Memory B cell (primary cell): ENCODE measurements at regions not wholly inside any gene's neighbourhood (a gene's known extent, or its start where the extent isn't known, plus 50 kb on each side); places are given as distances from the start of the nearest gene placed in this dataset.

ENCODE experiments used
- ATAC-seq: fragments of 150-1000 bp; cut with Tn5 transposase; 2 replicates; pipeline ENCODE4 v1.10.0; 2021; ENCODE audit warnings: low read depth, mild to moderate bottlenecking, moderate library complexity
- DNase-seq, 2 donors: peaks; one replicate each; pipeline ENCODE4 v3.0.0; 2022; ENCODE audit warnings: low spot score in 2 of 2
- H3K27ac Mint-ChIP-seq: one replicate; pipeline ENCODE4 v1.8.0; 2022; ENCODE audit warnings: mild to moderate bottlenecking, moderate library complexity, mixed read lengths
- H3K27me3 Mint-ChIP-seq: one replicate; pipeline ENCODE4 v1.8.0; 2022; ENCODE audit warnings: mixed read lengths
- H3K36me3 Mint-ChIP-seq: one replicate; pipeline ENCODE4 v1.8.0; 2022; ENCODE audit warnings: mild to moderate bottlenecking, mixed read lengths
- H3K4me1 Mint-ChIP-seq: one replicate; pipeline ENCODE4 v1.8.0; 2022; ENCODE audit warnings: mixed read lengths
- H3K4me3 Mint-ChIP-seq: one replicate; pipeline ENCODE4 v1.8.0; 2022; ENCODE audit warnings: mild to moderate bottlenecking, moderate library complexity, mixed read lengths
- H3K9me3 Mint-ChIP-seq: one replicate; pipeline ENCODE4 v1.8.0; 2022; ENCODE audit warnings: mixed read lengths

DNA sequence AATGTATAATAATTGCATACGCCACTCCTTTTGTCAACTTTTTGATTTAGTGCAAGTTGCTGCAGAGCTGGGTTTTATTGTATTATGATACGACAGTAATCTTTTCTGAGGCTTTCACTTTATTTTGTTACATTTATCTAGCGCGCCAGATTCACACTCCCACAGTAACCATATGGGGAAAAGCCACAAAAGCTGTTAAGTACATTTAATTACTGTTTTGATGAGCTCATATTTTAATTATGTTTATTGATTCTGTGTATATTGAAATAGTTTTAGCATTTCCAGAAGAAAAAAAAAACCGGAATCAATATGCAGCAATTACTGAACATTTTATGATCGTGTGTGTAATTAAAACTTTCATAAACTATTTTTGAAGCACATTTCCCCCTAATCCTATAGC lies 118.5 kb downstream of the RAB11FIP2 start:
- no peak overlapping the region for H3K27ac Mint-ChIP-seq
- DNase-seq: no peak
- H3K36me3 Mint-ChIP-seq: no peaks in the 10 kb centered on the region
- H3K4me1 Mint-ChIP-seq: no peaks in the 10 kb centered on the region
- no peak for ATAC-seq
- H3K27me3 Mint-ChIP-seq: peaks cover 3% of the 10 kb centered on the region
- peaks cover 4% of the 10 kb centered on the region for H3K9me3 Mint-ChIP-seq
- H3K4me3 Mint-ChIP-seq: no peak overlapping the region

DNA sequence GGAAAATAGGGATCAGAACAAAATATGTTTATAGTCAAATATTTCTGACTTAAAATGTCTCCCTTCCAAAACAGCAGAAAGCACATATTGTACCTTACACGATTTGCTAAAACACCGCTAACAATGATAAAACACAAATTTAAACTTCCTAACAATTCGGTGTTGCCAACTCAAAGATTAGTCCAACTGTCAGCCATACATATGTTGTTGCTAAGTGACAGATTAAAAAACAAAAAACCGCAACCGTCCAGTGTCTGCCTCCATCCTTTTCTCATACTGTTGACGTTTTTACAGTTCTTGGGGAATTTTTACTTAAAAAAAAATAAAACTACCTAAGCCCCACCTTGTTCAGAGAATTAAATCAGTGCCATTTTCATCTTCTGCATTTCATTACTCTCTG lies 118.0 kb downstream of the RAB11FIP2 start:
- ATAC-seq: no peak
- Mint-ChIP-seq H3K27ac (no peak overlapping the region), H3K36me3 (no peaks in the 10 kb centered on the region), H3K4me3 (no peak overlapping the region), H3K9me3 (peaks cover 4% of the 10 kb centered on the region), H3K4me1 (no peaks in the 10 kb centered on the region), H3K27me3 (peaks cover 3% of the 10 kb centered on the region)
- DNase-seq: no peak

DNA sequence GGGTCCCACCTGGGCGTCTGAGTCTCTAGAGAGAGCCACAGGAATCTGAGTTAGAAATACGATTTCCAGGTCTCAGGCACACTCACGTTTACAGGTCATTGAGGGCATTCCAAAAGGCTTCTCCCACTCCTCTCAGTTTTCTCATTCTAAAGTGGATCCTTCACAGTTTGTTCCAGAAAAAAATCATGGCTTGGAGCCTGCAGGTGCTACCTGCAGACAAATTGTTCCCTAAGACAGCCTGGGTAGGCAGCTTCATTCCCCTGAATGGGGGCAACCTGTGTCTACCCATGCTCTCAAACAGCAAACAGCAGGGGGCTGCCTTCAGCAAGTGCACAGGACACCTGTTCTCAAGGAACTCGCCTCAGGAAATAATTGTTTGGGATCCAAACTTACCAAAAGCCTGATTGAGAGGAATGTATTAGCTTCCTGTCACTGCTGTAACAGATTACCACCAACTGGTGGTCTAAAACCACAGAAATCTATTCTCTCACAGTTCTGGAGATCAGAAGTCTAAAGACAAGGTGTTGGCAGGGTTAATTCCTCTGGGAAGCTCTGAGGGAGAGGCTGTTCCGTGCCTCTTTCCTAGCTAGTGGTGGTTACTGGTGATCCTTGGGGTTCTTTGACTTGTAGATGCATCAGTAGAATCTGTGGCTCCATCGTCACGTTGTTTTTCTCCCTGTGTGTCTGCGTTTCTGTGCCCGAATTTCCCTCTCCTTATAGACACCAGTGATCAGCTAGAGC lies 117.2 kb downstream of the RAB11FIP2 start:
- Mint-ChIP-seq H3K36me3 (no peaks in the 10 kb centered on the region), H3K4me1 (no peaks in the 10 kb centered on the region), H3K27ac (no peak overlapping the region), H3K9me3 (peaks cover 4% of the 10 kb centered on the region), H3K27me3 (peaks cover 3% of the 10 kb centered on the region), H3K4me3 (no peak overlapping the region)
- no peak for ATAC-seq
- no peak for DNase-seq

DNA sequence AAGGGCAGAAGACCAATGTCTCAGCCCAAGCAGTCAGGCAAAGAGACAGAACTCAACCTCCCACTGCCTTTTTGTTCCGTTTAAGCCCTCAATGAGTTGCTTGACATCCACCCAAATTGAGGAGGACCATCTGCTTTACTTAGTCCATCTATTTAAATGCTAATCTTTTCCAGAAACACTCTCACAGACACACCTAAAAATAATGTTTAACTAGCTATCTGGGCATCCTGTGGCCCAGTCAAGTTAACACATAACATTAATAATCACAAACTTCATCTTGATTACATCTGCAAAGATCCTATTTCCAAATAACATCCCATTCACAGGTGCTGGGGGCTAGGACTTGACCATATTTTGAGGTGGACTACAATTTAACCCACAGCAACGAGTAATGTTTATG lies 115.7 kb downstream of the RAB11FIP2 start:
- H3K4me1 Mint-ChIP-seq: no peaks in the 10 kb centered on the region

DNA sequence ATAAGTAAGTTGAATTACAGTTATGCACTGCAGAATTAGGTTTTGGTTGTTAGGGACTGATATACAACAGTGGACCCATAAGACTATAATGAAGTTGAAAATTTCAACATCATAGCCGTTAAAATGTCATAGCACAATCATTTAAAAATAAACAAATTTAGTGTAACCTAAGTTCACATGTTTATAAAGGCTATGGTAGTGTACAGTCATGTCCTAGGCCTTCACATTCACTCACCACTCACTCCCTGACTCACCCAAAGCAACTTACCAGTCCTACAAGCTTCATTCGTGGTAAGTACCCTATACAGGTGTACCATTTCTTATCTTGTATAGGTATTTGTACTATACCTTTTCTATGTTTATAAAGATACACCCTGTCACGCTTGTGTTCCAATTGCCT lies 113.7 kb downstream of the RAB11FIP2 start:
- Mint-ChIP-seq H3K36me3 (no peaks in the 10 kb centered on the region), H3K4me1 (no peaks in the 10 kb centered on the region), H3K9me3 (peaks cover 1% of the 10 kb centered on the region), H3K4me3 (no peak overlapping the region), H3K27me3 (no peaks in the 10 kb centered on the region), H3K27ac (no peak overlapping the region)
- ATAC-seq (no peak), DNase-seq (no peak)

More for the DNA sequence above, 115.7 kb downstream of the RAB11FIP2 start:
- no peak for ATAC-seq
- DNase-seq: no peak
- Mint-ChIP-seq H3K27ac (no peak overlapping the region), H3K9me3 (peaks cover 1% of the 10 kb centered on the region), H3K4me3 (no peak overlapping the region), H3K36me3 (no peaks in the 10 kb centered on the region), H3K27me3 (no peaks in the 10 kb centered on the region)

DNA sequence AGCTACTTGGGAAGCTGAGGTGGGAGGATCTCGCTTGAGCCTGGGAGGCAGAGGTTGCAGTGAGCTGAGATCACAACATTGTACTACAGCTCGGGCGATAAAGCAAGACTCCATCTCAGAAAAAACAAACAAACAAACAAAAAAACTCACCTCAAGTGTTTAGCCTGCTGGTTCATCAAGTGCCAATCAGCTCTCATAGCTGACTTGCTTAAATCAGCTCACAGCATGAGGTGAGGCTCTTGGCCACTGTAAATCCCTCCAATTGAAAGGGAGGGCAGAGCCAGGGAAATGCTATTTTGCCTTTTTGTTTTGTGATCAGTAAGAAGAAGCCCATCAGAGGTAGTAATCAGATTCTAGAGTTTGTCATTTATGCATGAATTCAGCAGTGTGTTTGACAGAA lies 112.3 kb downstream of the RAB11FIP2 start:
- no peaks in the 10 kb centered on the region for H3K4me1 Mint-ChIP-seq
- DNase-seq (no peak), ATAC-seq (no peak)
- H3K4me3 Mint-ChIP-seq: no peak overlapping the region
- no peak overlapping the region for H3K27ac Mint-ChIP-seq
- peaks cover 1% of the 10 kb centered on the region for H3K9me3 Mint-ChIP-seq
- no peaks in the 10 kb centered on the region for H3K36me3 Mint-ChIP-seq
- no peaks in the 10 kb centered on the region for H3K27me3 Mint-ChIP-seq

DNA sequence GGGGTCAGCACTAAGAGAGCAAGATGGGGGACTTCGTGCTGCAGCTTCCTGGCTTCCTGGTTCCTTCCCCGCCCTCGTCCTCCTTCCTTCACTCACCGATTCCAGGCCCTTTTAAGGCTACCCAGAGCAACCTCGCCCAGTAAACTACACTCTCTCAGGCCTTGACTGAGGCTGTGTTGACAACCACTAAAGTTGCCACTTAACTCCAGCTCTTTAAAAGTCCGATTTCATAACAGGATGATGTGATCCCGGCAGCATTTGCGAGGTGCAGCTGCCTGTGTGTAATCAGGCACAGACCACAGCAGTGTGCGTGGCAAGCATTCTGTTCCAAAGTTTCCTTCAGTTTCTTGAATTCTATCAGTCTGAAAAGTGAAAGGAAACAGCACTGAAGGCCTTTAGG lies 110.6 kb downstream of the RAB11FIP2 start:
- Mint-ChIP-seq H3K36me3 (no peaks in the 10 kb centered on the region), H3K27me3 (no peaks in the 10 kb centered on the region), H3K4me1 (no peaks in the 10 kb centered on the region), H3K9me3 (peaks cover 1% of the 10 kb centered on the region), H3K27ac (no peak overlapping the region), H3K4me3 (no peak overlapping the region)
- DNase-seq (no peak), ATAC-seq (no peak)

DNA sequence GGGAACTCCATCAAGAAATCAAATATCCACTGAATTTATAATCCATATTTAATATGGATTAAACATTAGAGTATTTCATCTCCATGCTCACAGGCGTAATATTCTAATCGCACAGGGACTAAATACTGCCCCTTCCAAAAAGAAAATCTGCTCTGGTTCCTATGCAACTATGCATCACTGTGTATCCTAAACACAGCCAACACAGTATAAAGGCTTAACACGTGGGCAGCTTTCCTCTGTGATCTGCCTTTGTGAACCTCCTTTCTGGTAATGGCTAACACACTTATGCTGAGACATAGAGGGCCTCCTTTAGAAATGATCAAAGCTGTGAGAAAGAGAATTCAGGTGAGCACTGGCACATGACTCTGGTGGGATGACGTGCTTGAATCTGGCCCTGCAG lies 110.2 kb downstream of the RAB11FIP2 start:
- no peak overlapping the region for H3K4me3 Mint-ChIP-seq
- H3K9me3 Mint-ChIP-seq: peaks cover 1% of the 10 kb centered on the region
- no peaks in the 10 kb centered on the region for H3K36me3 Mint-ChIP-seq
- H3K27me3 Mint-ChIP-seq: no peaks in the 10 kb centered on the region
- no peak overlapping the region for H3K27ac Mint-ChIP-seq
- ATAC-seq (no peak), DNase-seq (no peak)
- no peaks in the 10 kb centered on the region for H3K4me1 Mint-ChIP-seq

DNA sequence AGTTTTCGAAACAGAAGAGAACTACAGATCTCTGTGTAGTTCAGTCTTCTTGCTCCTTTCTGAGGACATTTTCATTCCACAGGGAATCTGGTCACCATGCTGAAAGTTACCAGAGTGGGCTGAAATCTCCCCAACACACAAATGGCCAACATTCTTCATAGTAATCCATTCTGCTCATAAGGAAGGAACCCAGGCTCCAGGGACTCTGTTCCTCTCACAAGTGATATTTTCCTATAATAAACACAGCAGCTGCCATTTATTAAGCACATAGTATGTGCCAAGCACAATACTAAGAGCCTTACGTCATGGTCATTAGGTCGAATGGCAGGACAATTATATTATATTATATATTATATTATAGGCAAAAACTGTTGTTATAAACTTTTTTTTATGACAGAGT lies 109.8 kb downstream of the RAB11FIP2 start:
- Mint-ChIP-seq H3K27me3 (no peaks in the 10 kb centered on the region), H3K9me3 (peaks cover 1% of the 10 kb centered on the region), H3K4me3 (no peak overlapping the region), H3K36me3 (no peaks in the 10 kb centered on the region), H3K4me1 (no peaks in the 10 kb centered on the region), H3K27ac (no peak overlapping the region)
- DNase-seq (no peak), ATAC-seq (no peak)

DNA sequence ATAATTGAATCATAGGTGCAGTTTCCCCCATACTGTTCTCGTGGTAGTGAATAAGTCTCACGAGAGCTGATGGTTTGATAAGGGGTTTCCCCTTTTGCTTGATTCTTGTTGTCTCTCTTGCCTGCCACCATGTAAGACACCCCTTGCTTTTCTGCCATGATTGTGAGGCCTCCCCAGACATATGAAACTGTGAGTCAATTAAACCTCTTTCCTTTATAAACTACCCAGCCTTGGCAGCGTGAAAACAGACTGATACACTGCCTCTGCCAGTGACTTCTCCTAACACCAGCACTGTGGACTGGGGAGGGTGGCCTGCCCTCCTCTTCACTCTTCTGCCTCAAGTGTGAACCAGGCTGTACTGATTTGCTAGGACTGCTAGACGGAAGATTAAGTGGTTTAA lies 108.6 kb downstream of the RAB11FIP2 start:
- Mint-ChIP-seq H3K4me3 (no peak overlapping the region), H3K36me3 (no peaks in the 10 kb centered on the region), H3K27ac (no peak overlapping the region), H3K4me1 (no peaks in the 10 kb centered on the region), H3K9me3 (no peaks in the 10 kb centered on the region), H3K27me3 (peaks cover 2% of the 10 kb centered on the region)
- DNase-seq: no peak
- ATAC-seq: no peak

DNA sequence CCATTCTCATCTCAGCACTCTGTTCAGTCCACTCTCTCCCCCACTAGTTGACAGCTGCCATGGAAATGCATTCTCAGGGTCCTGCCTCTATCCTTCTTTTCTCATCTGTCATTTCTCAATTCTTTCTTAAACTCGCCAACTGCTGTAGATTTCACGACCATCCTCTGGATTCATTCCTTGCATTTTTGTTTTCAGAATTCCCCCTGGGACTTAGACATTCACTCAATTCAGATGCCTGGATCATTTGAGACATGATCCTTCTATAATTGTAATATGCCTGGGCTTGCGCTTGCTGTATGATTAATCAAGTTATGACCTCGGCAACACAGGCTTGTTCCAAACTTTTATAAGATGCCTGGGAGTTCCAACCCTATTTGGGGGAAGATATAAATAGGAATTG lies 104.5 kb downstream of the RAB11FIP2 start:
- Mint-ChIP-seq H3K27me3 (peaks cover 7% of the 10 kb centered on the region), H3K4me3 (no peak overlapping the region), H3K36me3 (no peaks in the 10 kb centered on the region), H3K4me1 (no peaks in the 10 kb centered on the region), H3K9me3 (no peaks in the 10 kb centered on the region), H3K27ac (no peak overlapping the region)
- ATAC-seq (no peak), DNase-seq (no peak)

DNA sequence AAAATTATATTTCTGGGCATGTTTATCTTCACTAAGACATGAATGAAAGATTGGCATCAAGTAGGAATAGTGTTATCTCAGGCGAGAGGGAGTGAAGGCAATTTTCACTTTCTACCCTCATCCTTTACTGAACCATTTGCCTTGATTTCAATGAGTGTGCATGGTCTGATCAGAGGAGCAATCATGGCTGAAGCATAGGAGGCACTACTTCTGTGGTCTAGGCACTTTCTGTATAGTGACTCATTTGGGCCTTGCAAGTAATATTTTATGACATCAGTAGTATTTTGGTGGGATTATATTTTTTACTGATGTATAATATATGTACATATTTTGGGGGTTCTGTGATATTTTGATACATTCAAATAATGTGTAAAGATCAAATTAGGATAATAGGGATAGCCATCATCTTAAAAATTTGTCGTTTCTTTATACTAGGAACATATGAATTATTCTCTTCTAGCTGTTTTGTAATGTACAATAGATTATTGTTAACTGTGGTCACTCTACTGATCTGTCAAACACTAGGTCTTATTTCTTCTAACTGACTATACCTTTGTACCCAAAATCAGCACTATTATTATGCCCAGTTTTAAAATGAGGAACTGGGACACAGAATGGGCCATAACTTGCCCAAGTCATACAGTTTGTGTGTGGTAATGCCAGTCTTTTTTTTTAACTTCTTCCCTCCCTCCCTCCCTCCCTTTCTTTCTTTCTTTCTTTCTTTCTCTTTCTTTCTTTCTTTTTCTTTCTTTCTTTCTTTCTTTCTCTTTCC lies 101.9 kb downstream of the RAB11FIP2 start:
- H3K27ac Mint-ChIP-seq: no peak overlapping the region
- H3K27me3 Mint-ChIP-seq: peaks cover 7% of the 10 kb centered on the region
- no peaks in the 10 kb centered on the region for H3K36me3 Mint-ChIP-seq
- no peak for ATAC-seq
- H3K9me3 Mint-ChIP-seq: no peaks in the 10 kb centered on the region
- no peak overlapping the region for H3K4me3 Mint-ChIP-seq
- H3K4me1 Mint-ChIP-seq: no peaks in the 10 kb centered on the region
- DNase-seq: no peak

DNA sequence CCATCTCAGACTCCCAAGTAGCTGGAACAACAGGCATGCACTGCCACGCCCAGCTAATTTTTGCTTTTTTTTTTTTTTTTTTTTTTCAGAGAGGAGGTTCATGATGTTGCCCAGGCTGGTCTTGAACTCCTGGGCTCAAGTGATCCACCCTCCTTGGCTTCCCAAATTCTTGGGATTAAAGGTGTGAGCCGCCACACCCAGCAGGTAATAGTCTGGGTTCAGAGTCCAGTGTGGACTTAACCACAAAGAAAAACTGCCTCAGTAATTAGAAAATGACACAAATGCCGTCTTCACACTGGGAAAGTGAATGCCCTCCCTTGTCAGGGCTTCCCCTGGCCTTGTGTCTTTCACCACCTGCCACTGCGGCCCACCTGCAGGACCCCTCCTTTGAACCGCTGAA lies 101.1 kb downstream of the RAB11FIP2 start:
- no peak overlapping the region for H3K27ac Mint-ChIP-seq
- no peaks in the 10 kb centered on the region for H3K36me3 Mint-ChIP-seq
- H3K4me3 Mint-ChIP-seq: no peak overlapping the region
- H3K9me3 Mint-ChIP-seq: no peaks in the 10 kb centered on the region
- DNase-seq: no peak
- no peaks in the 10 kb centered on the region for H3K4me1 Mint-ChIP-seq
- no peak for ATAC-seq
- H3K27me3 Mint-ChIP-seq: peaks cover 7% of the 10 kb centered on the region

DNA sequence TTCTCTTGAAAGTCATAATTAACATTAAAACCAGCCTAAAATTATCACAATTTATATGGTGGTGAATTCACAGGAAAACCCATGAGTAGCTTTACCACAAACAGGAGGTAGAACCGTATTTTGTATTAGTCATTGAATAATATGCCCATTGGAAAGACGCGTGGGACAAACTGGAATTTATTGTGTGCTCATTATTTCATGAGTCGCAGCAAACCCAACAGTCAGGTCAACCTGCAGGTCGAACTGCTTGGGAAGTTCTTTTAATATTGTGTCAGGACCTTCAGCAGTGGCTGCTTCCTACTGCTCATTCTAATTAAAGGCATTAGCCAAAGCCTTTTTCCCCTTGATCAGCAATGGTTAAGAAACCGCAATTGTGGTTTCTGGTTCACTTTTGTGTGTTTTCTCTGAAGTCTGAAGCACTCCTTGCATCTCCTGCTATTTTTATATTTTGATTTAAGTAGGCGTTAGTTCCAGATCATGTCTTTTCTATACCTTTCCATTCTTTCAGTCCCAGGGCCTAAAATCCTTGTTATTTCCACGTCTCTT lies 100.1 kb downstream of the RAB11FIP2 start:
- Mint-ChIP-seq H3K27me3 (peaks cover 8% of the 10 kb centered on the region), H3K36me3 (no peaks in the 10 kb centered on the region), H3K9me3 (no peaks in the 10 kb centered on the region), H3K27ac (no peak overlapping the region), H3K4me1 (no peaks in the 10 kb centered on the region), H3K4me3 (no peak overlapping the region)
- ATAC-seq: no peak
- no peak for DNase-seq
